A673 (cell line): ENCODE measurements at regions not wholly inside any gene's neighbourhood (a gene's known extent, or its start where the extent isn't known, plus 50 kb on each side); places are given as distances from the start of the nearest gene placed in this dataset.

Experiments used
- BruUV-seq: library from RNA; stranded (reverse); fragments of 400-500 nt; replicated peaks from 2 replicates; lab custom pipeline; 2021; lab: Mats Ljungman, UMichigan
- CTCF ChIA-PET: fragments of 300-600 bp; sonication (Branson Sonifier 250); formaldehyde crosslinking; loops from one replicate; lab custom pipeline; 2022; ENCODE audit warnings: antibody characterized with exemption; lab: Charles Lee
- POLR2A ChIA-PET: fragments of 300-600 bp; sonication (Branson Sonifier 250); formaldehyde crosslinking; loops from one replicate; lab custom pipeline; 2022; ENCODE audit warnings: antibody characterized with exemption; ENCODE audit not compliant: low non-redundant PET; lab: Charles Lee
- DNase-seq: peaks from one replicate; pipeline ENCODE4 v3.0.0-alpha.2; 2015; ENCODE audit warnings: low spot score
- H3K27ac ChIP-seq: fragments of 200-600 bp; sonication (generic); 2 replicates; pipeline ENCODE4 v1.5.1; 2016; ENCODE audit warnings: mixed run types, low read depth, mild to moderate bottlenecking, mixed read lengths, antibody characterized with exemption, low read length; ENCODE audit not compliant: poor library complexity, severe bottlenecking
- H3K27me3 ChIP-seq: fragments of 200-600 bp; sonication (generic); replicated peaks from 2 replicates; pipeline ENCODE4 v1.6.1; 2017; ENCODE audit warnings: mixed run types, low read depth, mild to moderate bottlenecking, mixed read lengths, antibody characterized with exemption, low read length; ENCODE audit not compliant: insufficient read depth, poor library complexity
- H3K36me3 ChIP-seq: fragments of 200-600 bp; sonication (generic); 2 replicates; pipeline ENCODE4 v1.6.1; 2016; ENCODE audit warnings: mixed run types, mild to moderate bottlenecking, mixed read lengths, antibody characterized with exemption, low read length; ENCODE audit not compliant: insufficient read depth, poor library complexity, severe bottlenecking
- H3K4me1 ChIP-seq: fragments of 200-600 bp; sonication (generic); 2 replicates; pipeline ENCODE4 v1.6.1; 2017; ENCODE audit warnings: mixed run types, mild to moderate bottlenecking, mixed read lengths, antibody characterized with exemption, low read length; ENCODE audit not compliant: insufficient read depth, poor library complexity, severe bottlenecking
- H3K4me3 ChIP-seq: fragments of 200-600 bp; sonication (generic); 2 replicates; pipeline ENCODE4 v1.5.1; 2016; ENCODE audit warnings: low read depth, mixed run types, mild to moderate bottlenecking, mixed read lengths, low read length; ENCODE audit not compliant: poor library complexity, severe bottlenecking
- H3K9me3 ChIP-seq: fragments of 200-600 bp; sonication (generic); 2 replicates; pipeline ENCODE4 v1.6.1; 2016; ENCODE audit warnings: mixed run types, low read depth, mild to moderate bottlenecking, mixed read lengths, antibody characterized with exemption, low read length; ENCODE audit not compliant: poor library complexity, severe bottlenecking
- CTCF ChIP-seq: fragments of 300-800, 200-600 bp; sonication (generic); conservative IDR thresholded peaks from 2 replicates; pipeline ENCODE4 v1.5.1; 2017; ENCODE audit warnings: low read depth, mild to moderate bottlenecking, antibody characterized with exemption, low read length, moderate library complexity, mixed read lengths
- EZH2 ChIP-seq: fragments of 200-600 bp; sonication (generic); IDR thresholded peaks from 2 replicates; pipeline ENCODE4 v1.6.1; 2017; ENCODE audit warnings: borderline replicate concordance, low read depth, mild to moderate bottlenecking, mixed read lengths, antibody characterized with exemption, low read length; ENCODE audit not compliant: poor library complexity, severe bottlenecking
- intact Hi-C: fragments of 100-400 bp; cut with micrococcal nuclease; formaldehyde crosslinking; loops from one replicate; pipeline ENCODE4 v1.10.0; 2022; ENCODE audit not compliant: unreplicated experiment

- no peak for DNase-seq
- H3K4me1 ChIP-seq: no peaks in the 10 kb centered on the region
- no peaks in the 10 kb centered on the region for H3K9me3 ChIP-seq
- no TSS peak for BruUV-seq
- H3K36me3 ChIP-seq: no peaks in the 10 kb centered on the region
- TF ChIP-seq CTCF (no peak), EZH2 (no peak)
- H3K27ac ChIP-seq: no peak overlapping the region
- POLR2A ChIA-PET: no interaction called here
- H3K27me3 ChIP-seq: no peaks in the 10 kb centered on the region
- intact Hi-C loops: no loop called here
- H3K4me3 ChIP-seq: no peak overlapping the region
- CTCF ChIA-PET: no interaction called here
Observed at GRCh38 chr1:56135864-56136147, 443.6 kb downstream of the PLPP3 start.

GRCh38 chr1:56135069-56135863 is 444.1 kb downstream of the PLPP3 start:
- DNase-seq: no peak
- POLR2A ChIA-PET: no interaction called here
- no peak overlapping the region for H3K27ac ChIP-seq
- no peaks in the 10 kb centered on the region for H3K9me3 ChIP-seq
- H3K4me1 ChIP-seq: no peaks in the 10 kb centered on the region
- no peaks in the 10 kb centered on the region for H3K36me3 ChIP-seq
- no TSS peak for BruUV-seq
- no peaks in the 10 kb centered on the region for H3K27me3 ChIP-seq
- no peak overlapping the region for H3K4me3 ChIP-seq
- intact Hi-C loops: no loop called here
- no peak for TF ChIP-seq EZH2
- no peak for TF ChIP-seq CTCF
- CTCF ChIA-PET: no interaction called here

GRCh38 chr1:56133522-56134472 is 445.6 kb downstream of the PLPP3 start:
- Histone ChIP-seq H3K27me3 (no peaks in the 10 kb centered on the region), H3K27ac (no peak overlapping the region), H3K4me1 (no peaks in the 10 kb centered on the region), H3K9me3 (no peaks in the 10 kb centered on the region), H3K36me3 (no peaks in the 10 kb centered on the region), H3K4me3 (no peak overlapping the region)
- no peak for TF ChIP-seq CTCF
- no peak for TF ChIP-seq EZH2
- POLR2A ChIA-PET: no interaction called here
- intact Hi-C loops: no loop called here
- no TSS peak for BruUV-seq
- CTCF ChIA-PET: no interaction called here
- no peak for DNase-seq
